CD4-positive, alpha-beta T cell treated with Interleukin-17A for 4 hours (primary cell): ENCODE measurements at regions not wholly inside any gene's neighbourhood (a gene's known extent, or its start where the extent isn't known, plus 50 kb on each side); places are given as distances from the start of the nearest gene placed in this dataset.
"Not testable (repeated sequence)": the region's sequence is repeated elsewhere in the genome, so short reads cannot be mapped to it uniquely, and the experiment has no call there.

Experiments
- DNase-seq: peaks from one replicate; pipeline ENCODE4 v3.0.0-alpha.2; 2020; ENCODE audit warnings: mixed read lengths

GRCh38 chr5:50343715-50344114 is 97.4 kb downstream of the EMB start:
- DNase-seq, result no peak

GRCh38 chr5:50340757-50341156 is 100.3 kb downstream of the EMB start:
- no peak for DNase-seq

- not testable (repeated sequence) for DNase-seq
Observed at GRCh38 chr5:50330633-50331032, 110.5 kb downstream of the EMB start.

GRCh38 chr5:50328193-50328729 is 112.8 kb downstream of the EMB start:
- peak; percentile 4 for DNase-seq

GRCh38 chr5:50325237-50325832 is 115.8 kb downstream of the EMB start:
- DNase-seq, result peak; percentile 6

- DNase-seq, result no peak
Observed at GRCh38 chr5:50320131-50320749, 120.8 kb downstream of the EMB start.

GRCh38 chr5:50318220-50318619 is 122.9 kb downstream of the EMB start:
- DNase-seq, result no peak

- not testable (repeated sequence) for DNase-seq
Observed at GRCh38 chr5:50306488-50306887, 134.6 kb downstream of the EMB start.

GRCh38 chr5:50302815-50303490 is 138.1 kb downstream of the EMB start:
- DNase-seq, result no peak

- DNase-seq, result no peak
Observed at GRCh38 chr5:50301756-50302155, 139.3 kb downstream of the EMB start.

- DNase-seq, result no peak
Observed at GRCh38 chr5:50300878-50301277, 140.2 kb downstream of the EMB start.

- no peak for DNase-seq
Observed at GRCh38 chr5:50299896-50300295, 141.2 kb downstream of the EMB start.

GRCh38 chr5:50292735-50293394 is 148.2 kb downstream of the EMB start:
- DNase-seq, result no peak

- DNase-seq, result not testable (repeated sequence)
Observed at GRCh38 chr5:50280461-50280860, 160.6 kb downstream of the EMB start.
